Hepatocyte (in vitro differentiated cells): ENCODE measurements at regions not wholly inside any gene's neighbourhood (a gene's known extent, or its start where the extent isn't known, plus 50 kb on each side); places are given as distances from the start of the nearest gene placed in this dataset.

Source experiments
- EZH2 ChIP-seq: fragments of 200-600 bp; sonication (generic); IDR thresholded peaks from 2 replicates; pipeline ENCODE4 v1.6.1; 2016; ENCODE audit warnings: antibody characterized with exemption, mild to moderate bottlenecking, borderline replicate concordance
- TF ChIP-seq, protein P1 (sequence below): fragments of 200-600 bp; sonication (generic); IDR thresholded peaks from 2 replicates; pipeline ENCODE4 v1.5.1; 2016; ENCODE audit warnings: antibody characterized with exemption, mild to moderate bottlenecking; ENCODE audit not compliant: poor library complexity

DNA sequence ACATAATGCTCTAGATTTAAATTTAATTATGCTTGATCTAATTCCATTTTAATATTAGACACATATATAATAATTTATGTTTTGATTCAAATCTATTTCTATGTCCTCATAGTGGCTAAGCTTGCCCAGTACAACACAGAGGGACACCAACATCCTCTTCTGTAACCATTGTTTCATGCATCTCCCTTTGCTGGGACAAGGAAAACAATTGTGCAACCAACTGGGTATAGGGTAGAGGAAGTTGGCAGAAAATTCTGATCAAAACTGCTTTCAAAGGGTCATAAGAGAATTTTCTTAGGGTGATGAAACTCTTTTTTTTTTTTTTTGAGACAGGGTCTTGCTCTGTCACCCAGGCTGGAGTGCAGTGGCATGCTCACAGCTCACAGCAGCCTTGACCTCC is 121.4 kb upstream of the SGO1 start:
- TF ChIP-seq, protein P1, sequence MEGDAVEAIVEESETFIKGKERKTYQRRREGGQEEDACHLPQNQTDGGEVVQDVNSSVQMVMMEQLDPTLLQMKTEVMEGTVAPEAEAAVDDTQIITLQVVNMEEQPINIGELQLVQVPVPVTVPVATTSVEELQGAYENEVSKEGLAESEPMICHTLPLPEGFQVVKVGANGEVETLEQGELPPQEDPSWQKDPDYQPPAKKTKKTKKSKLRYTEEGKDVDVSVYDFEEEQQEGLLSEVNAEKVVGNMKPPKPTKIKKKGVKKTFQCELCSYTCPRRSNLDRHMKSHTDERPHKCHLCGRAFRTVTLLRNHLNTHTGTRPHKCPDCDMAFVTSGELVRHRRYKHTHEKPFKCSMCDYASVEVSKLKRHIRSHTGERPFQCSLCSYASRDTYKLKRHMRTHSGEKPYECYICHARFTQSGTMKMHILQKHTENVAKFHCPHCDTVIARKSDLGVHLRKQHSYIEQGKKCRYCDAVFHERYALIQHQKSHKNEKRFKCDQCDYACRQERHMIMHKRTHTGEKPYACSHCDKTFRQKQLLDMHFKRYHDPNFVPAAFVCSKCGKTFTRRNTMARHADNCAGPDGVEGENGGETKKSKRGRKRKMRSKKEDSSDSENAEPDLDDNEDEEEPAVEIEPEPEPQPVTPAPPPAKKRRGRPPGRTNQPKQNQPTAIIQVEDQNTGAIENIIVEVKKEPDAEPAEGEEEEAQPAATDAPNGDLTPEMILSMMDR = no peak
- TF ChIP-seq EZH2 = no peak
